PFSK-1 (cell line): ENCODE measurements at regions not wholly inside any gene's neighbourhood (a gene's known extent, or its start where the extent isn't known, plus 50 kb on each side); places are given as distances from the start of the nearest gene placed in this dataset.

Experiments used
- POLR2AphosphoS5 ChIP-seq: IDR thresholded peaks from 2 replicates; pipeline ENCODE4 v1.6.1; 2012; ENCODE audit warnings: low read depth, mild to moderate bottlenecking, control low read depth, low read length, moderate library complexity
- REST ChIP-seq, 2 experiments: IDR thresholded peaks; 2 replicates each; pipeline versions ENCODE4 v1.6.1 to v1.8.0; 2011 to 2012; ENCODE audit warnings: low read depth in 2 of 2, low read length in 2 of 2, control low read depth in 1 of 2, inconsistent platforms in 1 of 2, mild to moderate bottlenecking in 1 of 2, moderate library complexity in 1 of 2; ENCODE audit not compliant: insufficient read depth in 1 of 2
- SIN3A ChIP-seq: IDR thresholded peaks from 2 replicates; pipeline ENCODE4 v1.6.1; 2012; ENCODE audit warnings: mild to moderate bottlenecking, low read length, moderate library complexity, borderline replicate concordance; ENCODE audit not compliant: insufficient read depth
- TAF1 ChIP-seq: IDR thresholded peaks from 2 replicates; pipeline ENCODE4 v1.6.1; 2012; ENCODE audit warnings: low read length, control low read depth, borderline replicate concordance; ENCODE audit not compliant: insufficient read depth

GRCh38 chr1:87953732-87954344 lies 625.2 kb downstream of the LMO4 start:
- TF ChIP-seq SIN3A (no peak), POLR2AphosphoS5 (no peak), REST (IDR thresholded peaks at IDR 0.05; ENCODE audit: insufficient read depth in 1 of 2, low read depth in 2 of 2, low read length in 2 of 2) (no peak), TAF1 (no peak)
